SKM-1 (cell line): ENCODE measurements at regions not wholly inside any gene's neighbourhood (a gene's known extent, or its start where the extent isn't known, plus 50 kb on each side); places are given as distances from the start of the nearest gene placed in this dataset.

Experiments used
- DNase-seq: peaks from one replicate; lab custom pipeline; 2025; ENCODE audit not compliant: unreplicated experiment; lab: John Stamatoyannopoulos, UW

DNA sequence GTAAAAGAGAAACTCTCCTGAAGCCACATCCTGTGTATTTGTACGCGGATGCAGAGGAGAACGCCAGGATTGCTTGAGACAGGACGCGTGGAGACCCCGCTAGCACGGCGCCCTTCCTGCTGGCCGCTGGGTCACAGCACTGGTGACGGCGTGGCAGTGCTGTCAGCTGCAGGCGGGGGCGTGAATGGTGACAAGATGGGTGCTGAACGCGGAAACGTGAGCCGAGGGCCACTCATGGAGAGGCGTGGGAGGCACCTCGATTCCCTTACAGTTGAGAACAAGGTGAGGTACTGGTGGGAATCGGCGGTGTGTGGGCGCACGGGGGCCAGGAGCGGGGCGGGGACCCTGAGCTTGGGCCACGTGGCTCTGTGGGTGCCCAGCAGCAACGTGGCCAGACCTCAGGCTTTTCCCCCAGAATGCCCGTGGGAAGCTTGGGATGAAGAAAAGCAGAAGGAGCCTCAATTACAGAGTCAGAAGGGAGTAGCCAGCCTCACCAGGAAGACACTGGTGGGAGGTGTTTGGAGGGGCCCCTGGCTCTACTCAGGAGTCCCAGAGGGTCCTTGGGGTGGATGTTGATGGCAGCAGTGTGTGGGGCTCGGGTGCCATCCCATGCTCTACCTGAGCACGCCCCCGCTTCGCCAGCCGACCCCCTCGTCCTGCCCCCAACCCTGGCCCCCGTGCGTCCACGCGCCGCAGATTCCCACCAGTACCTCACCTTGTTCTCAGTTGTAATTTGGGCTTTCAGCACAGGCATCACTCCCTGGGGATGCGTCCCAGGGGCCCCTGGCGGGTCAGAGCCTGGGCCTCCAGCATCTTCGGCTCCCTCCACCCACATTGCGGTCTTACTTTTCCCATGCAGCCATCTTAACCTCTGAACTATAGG, 208.4 kb upstream of the TCERG1L start:
- DNase-seq = no peak

DNA sequence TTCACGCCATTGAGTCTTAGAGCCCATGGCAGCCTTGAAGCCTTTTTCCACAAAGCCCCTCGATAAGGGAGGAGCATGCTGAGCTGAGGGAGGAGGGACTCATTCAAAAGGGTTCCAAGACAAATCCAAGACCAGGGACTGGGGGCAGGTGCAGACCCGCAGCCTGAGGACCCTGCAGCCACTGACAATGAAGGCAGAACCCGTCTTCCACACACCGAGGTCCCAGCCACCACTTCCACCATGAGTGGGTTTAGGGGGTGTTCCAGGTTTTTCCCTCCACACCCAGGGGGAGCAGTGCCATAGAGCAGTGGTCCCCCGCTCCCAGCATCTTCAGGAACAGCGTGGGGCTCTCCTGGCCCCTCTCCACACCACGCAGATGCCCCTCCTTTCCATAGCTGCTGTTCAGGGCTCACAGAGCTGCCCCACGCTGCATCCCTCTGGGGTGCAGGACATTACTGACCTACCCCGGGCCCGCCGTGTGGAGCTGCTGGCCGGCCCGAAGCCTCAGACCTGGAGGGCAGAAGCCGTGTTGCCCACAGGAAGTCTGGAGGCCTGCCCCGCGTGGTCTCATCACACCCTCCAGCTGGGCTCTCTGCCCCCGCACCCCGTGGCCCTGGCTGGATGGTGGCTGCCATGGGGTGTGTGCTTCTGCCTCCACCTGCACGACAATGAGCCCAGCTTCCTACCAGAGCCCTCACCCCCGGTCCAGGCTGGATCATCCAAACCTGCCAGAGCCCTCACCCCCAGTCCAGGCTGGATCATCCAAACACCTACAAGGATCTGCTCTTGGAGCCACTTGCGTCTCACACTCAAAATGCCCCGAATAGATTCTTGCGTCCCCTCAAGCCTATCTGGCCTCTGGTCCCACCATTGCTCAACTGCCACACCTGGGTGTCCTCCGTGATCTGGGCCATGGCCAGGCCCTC, 220.0 kb upstream of the TCERG1L start:
- DNase-seq = no peak

DNA sequence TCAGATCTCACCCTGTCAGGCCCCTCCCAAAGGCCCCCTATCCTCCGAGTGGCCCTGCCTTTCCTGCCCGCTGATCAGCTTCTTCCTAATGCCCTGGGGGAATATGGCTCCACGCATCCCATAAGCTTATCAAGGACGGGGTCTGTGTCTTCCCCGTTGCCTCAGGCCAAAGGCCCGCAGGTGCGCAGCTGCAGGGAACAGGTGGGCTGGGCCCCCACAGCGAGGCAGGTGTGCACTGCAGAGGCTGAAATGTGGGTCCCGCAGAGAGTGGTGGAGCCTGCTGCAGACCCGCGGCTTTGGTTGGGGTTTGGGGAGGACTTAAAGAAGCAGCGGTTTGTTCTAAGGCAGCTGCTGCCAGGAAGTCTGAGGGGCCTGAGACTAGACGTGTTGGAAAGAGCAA, 220.8 kb upstream of the TCERG1L start:
- DNase-seq = no peak

DNA sequence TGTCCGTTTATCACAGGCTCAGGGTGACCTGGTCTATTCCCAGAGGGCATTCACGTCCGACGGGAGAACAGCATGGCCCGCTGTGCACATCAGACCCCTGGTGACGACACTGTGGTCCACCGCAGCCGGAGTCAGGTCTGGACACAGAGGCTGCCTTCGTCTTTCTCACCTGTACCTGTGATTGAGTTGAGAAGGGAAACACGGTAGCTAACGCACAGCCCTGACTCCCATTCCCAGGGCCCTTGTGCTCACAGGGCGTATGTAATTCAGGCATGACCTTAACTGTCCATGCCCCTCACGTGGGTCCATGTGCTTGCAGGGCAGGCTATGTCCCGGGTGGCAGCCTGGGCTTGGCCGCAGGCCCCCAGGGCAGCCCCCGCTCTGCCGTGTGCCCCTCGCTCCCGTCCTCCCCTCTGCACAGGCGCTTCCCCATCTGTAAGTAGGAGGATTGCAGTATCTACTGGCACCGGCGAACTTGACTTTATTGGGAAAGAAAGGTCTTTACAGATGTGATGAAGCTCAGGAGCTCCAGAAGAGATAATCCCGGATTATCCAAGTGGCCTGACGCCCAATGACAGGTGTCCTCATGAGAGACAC, 221.3 kb upstream of the TCERG1L start:
- no peak for DNase-seq

DNA sequence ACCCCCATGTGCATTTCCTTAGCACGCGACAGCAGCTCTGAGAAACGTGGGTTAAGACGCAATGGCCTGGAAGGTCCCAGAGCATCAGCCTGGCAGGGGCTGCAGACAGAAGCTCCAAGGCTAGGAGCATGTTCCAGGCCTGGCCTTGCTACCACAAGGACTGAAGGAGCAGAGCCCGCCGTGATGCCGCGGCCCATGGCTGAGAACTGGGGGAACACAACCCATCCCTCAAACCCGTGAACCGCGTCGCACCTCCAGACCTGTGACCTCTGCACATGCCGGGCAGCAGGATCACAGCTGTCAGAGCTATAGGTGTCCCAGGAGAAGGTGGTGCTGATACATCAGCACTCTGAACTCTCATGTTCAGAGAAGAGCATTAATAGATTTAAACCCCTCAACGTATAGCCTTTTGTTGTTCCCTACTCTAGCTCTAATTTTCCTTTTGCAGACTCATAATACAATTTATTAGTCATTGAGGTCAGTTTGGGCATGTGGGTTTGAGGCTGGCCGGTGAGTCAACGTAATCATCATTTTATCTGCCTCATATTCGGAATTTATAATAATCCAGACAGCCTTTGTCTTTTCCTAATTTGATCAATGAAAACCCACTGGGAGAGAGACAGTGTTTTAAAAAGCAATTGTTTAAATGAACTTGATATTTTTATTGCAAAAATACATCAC, 222.5 kb upstream of the TCERG1L start:
- DNase-seq = no peak

DNA sequence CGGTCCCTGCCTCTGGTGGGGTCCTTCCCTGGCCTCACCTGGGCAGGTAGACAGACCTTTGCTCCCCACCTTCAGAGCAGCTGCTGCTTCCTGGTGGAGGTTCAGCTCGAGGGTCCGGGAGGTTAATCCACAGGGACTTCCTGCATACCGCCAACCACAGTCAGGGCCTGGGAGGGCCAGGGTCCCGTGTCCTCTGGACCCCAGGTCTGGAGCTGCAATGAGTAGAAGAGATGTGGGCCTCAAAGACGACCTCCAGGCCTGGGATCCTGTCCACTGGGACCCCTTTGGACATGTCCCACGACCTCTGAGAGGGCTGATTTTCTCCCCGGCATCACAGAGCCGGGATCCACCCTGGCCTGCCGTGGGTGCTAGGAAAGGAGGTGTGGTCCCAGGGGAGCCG, 223.3 kb upstream of the TCERG1L start:
- no peak for DNase-seq

DNA sequence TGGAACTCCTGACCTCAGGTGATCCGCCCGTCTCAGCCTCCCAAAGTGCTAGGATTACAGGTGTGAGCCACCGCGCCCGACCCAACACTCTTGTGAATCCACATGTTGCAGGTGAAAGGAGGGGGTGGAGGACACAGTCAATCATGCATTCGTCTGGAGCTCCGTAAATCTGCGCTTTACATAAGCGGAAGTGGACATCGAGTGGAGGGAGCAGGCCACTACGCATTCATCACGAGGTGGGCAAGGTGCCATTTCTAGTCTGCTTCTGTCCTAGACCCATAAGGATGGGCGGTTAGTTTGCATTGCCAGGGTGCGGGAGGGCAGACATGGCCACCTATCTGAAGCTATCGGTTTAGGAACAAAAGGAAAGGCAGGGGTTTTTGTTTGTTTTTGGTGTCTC, 225.2 kb upstream of the TCERG1L start:
- no peak for DNase-seq

DNA sequence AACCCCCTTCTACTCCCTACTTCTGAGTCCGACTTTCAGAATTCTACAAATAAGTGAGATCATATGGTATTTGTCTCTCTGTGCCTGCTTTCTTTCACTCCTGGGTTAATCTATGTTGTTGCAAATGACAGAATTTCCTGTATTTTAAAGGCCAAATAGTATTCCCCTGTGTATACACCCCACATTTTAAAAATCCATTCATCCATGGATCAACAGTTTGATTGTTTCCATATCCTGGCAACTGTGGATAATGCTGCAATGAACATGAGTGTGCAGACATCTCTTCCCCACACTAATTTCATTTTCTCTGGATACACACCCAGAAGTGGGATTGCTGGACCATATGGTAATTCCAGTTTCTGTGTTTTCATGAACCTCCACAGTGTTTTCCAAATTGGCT, 225.8 kb upstream of the TCERG1L start:
- DNase-seq = no peak

DNA sequence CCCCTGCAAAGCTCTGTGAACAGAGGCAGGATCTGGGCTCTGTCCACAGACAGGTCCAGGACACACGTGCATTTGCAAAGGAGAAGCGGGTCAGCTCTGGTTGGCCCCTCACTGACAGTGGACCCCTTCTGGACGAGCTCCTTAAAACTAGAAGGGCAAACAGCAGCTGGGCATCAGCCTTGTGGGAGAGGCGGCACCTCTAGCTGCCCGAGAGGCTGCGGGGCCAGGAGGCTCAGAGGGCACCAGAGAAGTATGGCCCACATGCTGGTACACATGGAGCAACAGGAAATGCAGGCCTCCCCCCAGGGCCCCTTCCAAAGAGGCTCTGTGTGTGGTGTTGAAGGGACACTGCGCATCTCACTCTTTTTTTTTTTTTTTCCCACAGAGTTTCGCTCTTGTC, 233.0 kb upstream of the TCERG1L start:
- no peak for DNase-seq

DNA sequence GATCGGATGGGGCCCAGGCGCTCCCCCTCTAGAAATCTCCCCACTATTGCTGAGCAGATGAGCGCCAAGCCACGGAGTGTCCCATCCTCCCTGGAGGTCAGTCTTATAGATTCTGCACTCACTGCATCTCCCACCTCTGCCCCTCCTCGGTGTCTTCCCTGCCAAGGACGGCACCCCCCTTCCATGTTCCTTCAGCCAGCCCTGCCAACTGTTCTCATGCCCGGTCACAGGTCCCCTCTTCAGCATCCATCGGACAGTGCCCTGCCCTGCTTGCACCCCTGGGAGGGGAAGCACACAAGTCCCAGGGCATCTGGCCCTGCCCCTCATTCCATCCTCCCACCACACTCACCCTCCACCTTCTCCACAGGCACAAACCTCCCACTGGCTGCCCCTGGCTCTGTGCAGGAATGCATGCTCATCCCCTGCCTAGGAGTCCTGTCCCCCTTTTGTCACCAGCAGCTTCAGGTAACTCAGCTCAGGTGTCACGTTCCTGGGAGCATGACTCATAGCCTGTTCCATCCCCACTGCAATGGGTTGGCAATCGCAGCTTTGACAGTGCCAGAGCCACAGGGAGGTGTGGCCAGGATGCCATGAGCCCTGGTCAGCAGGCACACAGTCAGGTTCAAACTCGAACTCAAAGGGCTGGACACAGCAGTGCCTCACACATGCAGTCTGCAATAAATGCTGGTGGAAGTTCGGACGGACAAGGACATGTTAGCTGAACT, 234.7 kb upstream of the TCERG1L start:
- DNase-seq = no peak

DNA sequence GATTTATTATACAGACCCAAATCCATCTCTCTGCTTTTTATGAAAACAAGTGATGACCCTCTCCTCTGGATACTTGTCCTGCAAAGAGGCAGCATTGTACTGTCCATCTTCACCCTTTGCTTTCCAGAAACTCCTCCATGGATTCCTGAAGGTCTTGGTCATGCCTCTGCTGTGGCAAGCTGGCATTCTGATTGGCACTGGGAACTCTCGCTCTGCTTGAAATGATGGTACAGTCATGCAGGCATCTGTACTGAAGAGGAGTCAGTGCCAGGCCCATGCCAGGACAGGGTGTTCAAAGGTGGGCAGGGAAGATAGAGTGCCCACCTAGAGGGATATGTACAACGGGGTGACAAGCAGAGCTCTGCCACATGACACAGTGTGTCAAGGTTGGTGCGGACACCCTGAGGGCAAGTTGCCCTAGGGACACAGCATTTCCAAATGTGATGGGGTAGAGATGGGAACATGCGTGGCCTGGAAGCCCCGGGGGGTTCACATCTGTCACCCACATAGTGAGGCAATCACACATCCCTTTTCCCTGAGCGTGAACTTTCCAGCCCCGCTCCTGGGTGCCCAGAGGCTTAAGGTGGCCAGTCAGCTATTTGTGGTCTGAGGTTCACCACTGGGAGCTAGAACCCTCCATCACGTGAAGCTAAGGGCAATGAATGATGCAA, 235.7 kb upstream of the TCERG1L start:
- DNase-seq = no peak

DNA sequence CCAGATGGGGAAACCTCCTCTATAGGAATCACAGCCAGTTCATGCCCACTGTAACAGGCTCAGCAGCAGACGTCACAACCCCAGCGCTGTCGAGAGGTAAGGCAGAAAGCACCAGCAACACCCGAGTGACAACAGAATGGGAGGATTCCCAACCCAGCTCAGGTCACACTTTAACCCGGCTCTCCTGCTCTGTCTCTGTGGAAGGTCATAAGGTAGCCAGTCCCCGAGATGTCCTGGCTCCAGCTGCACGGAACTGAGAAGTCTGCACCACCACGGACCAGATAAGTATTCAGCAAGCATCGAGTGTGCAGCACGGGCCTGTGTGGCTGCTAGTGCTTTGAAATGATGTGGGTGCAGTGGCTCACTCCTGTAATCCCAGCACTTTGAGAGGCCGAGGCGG, 236.7 kb upstream of the TCERG1L start:
- no peak for DNase-seq

DNA sequence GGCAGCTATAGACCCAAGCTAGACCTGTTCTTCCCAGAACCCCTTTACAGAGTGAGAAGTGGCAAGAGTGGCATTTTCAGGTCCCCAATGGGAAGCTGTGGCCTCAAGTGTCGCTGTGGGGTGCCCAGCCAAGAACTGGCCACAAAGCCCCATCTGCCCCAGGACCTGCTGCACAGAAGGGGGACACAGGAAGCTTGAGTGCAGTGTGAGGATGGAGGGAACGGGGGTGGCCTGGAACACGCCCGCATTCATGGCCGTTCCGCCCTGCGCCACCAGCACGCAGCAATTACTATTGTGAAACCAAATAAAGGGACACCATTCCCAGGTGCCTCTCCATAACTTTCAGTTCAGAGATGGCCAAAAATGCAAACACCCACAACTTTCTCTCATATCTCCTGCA, 237.6 kb upstream of the TCERG1L start:
- DNase-seq = no peak

DNA sequence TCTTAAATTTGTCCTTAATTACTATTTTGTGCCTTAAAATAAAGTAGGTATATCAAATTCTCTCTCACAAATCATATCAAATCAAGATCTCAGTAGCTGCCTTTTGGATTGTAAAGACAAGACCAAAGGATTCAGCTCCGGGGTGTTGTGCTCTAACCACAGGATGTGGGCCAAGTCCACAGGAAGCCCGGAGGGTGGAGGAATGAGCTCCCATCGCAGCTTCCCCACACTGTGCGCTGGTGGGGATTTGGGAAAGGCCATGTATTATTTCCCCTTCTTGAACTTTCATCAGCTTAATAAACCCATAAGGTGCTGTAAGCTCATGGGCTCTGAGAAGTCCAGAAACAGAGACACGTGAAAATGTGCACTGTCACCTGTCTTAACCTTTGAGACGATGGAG, 241.6 kb upstream of the TCERG1L start:
- DNase-seq = no peak

DNA sequence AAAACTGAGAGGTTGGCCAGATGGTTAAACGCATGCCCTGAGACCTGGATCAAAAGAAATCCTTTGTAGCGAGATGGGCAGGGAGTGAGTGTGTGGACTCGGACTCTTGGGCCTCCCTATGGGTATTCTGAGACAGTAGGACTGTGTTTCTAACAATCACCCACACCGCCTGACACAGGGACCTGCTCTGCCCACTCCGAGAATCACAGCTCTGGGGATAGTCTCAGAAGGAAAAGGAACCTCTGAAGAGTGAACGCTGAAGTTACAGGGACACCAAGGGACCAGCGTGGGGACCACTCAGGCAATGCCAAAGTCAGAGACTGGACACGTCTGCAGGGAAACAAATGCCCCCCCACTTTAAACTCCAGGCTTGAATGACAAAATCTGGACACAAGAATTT, 242.1 kb upstream of the TCERG1L start:
- DNase-seq = no peak

DNA sequence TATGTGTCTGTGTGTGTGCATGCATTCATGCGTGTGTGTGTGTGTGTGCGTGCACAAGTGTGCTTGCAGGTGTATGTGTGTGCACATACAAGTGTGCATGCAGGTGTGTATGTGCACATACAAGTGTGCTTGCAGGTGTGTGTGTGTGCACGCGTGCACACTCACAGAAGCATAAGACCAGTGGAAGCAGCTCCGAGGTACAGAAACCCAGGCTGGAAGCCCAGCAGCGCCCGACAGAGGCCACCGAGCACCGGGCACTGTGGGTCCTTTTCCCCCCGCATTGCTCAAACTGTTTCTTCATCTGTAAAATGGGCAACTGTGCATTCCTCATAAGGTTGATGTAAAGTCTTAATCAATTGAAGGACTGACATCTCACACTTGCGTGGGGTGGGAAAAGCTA, 243.3 kb upstream of the TCERG1L start:
- DNase-seq = no peak

DNA sequence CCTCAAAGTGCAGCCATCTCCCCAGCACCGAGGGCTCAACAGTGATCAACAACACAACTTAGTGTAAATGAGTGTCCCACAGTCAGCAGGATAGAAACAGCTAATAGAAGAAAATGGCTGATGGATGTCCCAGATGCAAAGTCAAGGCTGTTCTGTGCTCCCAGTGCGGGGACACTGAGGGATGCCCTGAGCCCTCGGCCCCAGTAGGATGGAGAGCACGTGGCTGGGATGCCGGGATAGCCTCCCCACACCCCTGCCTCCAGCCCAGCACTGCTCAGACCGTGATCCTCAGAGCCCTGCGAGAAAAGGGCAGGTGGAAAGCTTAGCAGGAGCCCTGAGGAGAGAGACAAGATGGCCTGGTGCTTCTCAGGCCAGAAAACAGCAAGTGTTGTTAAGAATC, 243.9 kb upstream of the TCERG1L start:
- DNase-seq = no peak

DNA sequence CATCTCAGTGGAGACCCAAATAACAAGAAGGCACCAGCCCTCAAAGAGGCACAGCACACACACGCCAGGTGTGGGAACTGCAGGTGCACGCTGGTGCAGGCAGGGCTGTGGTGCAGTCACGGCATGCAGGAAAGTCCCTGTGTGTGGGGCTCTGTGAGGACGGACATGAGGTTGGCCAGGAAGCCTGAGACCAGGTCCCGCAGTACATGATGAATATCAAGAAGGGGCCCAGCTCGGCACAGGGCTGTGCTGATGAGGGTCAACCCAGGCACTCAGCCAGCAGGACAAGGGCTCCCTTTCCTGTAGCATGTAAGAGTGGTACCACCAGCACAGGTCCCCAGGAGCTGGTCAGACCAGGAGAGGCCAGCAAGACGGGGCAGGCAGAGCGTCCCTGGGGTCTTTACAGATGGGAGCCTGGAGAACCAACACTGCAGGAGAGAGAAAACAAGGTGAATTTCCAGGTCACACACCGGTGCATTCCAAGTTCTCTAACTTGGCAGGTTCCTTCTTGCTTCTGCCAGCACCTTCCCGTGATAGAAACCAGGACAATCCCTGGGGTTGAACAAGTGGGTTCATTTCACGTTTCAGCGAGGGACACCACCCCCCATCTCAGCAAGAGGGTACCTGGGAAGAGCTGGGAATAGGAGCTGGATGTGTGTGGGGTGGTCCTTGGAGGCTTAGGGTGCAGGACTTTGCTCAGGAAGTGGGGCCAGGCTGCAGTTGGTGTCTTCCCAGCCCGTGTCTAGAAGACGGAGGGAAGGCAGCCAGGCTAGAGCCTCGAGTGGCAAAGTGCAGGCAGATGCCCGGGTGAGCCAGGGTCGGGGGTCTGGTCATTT, 244.8 kb upstream of the TCERG1L start:
- DNase-seq = no peak

DNA sequence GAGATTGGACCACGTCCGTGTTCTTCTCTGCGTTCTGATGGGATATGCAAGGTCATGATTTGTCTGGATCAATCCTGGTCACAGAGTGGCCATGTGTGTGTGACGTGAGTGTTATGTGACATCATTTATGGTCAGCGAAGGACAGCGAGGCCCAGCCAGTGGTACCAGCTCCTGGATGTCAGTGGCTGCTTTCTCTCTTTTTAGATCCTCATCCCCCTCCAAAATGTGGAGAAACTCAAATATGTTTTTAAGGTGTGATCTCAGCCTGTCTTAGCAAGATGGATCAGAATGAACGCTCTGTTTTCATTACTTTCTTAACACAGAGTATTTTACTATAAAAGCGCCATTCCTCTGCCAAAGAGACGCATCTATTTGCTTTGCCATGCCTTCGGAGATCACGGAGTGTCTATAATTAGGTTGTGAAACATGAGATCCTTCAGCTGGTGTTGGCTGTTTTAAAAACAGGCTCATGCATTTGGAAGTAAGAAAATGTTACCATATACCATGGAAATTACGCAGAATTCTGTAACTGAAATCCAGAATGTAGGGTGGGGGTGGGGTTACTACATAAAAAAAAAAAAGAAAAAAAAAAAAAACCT, 245.5 kb upstream of the TCERG1L start:
- DNase-seq = no peak
